ENCODE measurements at regions not wholly inside any gene's neighbourhood (a gene's known extent, or its start where the extent isn't known, plus 50 kb on each side); places are given as distances from the start of the nearest gene placed in this dataset.
"Not testable (repeated sequence)": the region's sequence is repeated elsewhere in the genome, so short reads cannot be mapped to it uniquely, and the experiment has no call there.

GRCh38 chr7:67301667-67302066 lies 305.0 kb downstream of the TYW1 start:
- Histone ChIP-seq H3K4me3 (ENCODE audit: insufficient read depth, low read depth, low read length) (peak overlapping the region; percentile 77), H3K9ac (ENCODE audit: low read length) (peak overlapping the region; percentile 99), H4K20me1 (ENCODE audit: insufficient read depth, low read length) (no peaks in the 10 kb centered on the region), H3K27ac (ENCODE audit: low read depth, low read length) (peak overlapping the region; percentile 98), H3K9me3 (ENCODE audit: insufficient read depth, low read depth, low read length) (no peaks in the 10 kb centered on the region), H3K79me2 (ENCODE audit: insufficient read depth, low read length) (peaks cover 32% of the 10 kb centered on the region), H3K27me3 (ENCODE audit: insufficient read depth, low read length) (no peaks in the 10 kb centered on the region), H3K4me2 (ENCODE audit: low read length) (peak overlapping the region; percentile 97), H3K4me1 (ENCODE audit: insufficient read depth, low read length) (peaks cover 5% of the 10 kb centered on the region), H2AFZ (ENCODE audit: low read depth, low read length) (peak overlapping the region; percentile 97), H3K36me3 (ENCODE audit: insufficient read depth, low read length) (no peaks in the 10 kb centered on the region)
- H3K4me1 Mint-ChIP-seq (ENCODE audit: low read depth, unreplicated experiment), result peaks cover 8% of the 10 kb centered on the region
- no peaks in the 10 kb centered on the region for H3K9me3 Mint-ChIP-seq (ENCODE audit: unreplicated experiment)
- peak overlapping the region; percentile 75 for H3K27ac Mint-ChIP-seq (ENCODE audit: unreplicated experiment)
- TF ChIP-seq CTCF (IDR thresholded peaks at IDR 0.05; ENCODE audit: insufficient read depth, low read depth, low read length) (no peak), EZH2 (IDR thresholded peaks at IDR 0.05; ENCODE audit: insufficient read depth, low read length) (no peak)
- peaks cover 4% of the 10 kb centered on the region for H3K36me3 Mint-ChIP-seq (ENCODE audit: low read depth, unreplicated experiment)
- FAIRE-seq, result no peak
- H3K4me3 Mint-ChIP-seq (ENCODE audit: unreplicated experiment), result peak overlapping the region; percentile 90
- H3K27me3 Mint-ChIP-seq (ENCODE audit: low read depth, unreplicated experiment), result no peaks in the 10 kb centered on the region
- DNase-seq (ENCODE audit: low read depth), result no peak

DNA sequence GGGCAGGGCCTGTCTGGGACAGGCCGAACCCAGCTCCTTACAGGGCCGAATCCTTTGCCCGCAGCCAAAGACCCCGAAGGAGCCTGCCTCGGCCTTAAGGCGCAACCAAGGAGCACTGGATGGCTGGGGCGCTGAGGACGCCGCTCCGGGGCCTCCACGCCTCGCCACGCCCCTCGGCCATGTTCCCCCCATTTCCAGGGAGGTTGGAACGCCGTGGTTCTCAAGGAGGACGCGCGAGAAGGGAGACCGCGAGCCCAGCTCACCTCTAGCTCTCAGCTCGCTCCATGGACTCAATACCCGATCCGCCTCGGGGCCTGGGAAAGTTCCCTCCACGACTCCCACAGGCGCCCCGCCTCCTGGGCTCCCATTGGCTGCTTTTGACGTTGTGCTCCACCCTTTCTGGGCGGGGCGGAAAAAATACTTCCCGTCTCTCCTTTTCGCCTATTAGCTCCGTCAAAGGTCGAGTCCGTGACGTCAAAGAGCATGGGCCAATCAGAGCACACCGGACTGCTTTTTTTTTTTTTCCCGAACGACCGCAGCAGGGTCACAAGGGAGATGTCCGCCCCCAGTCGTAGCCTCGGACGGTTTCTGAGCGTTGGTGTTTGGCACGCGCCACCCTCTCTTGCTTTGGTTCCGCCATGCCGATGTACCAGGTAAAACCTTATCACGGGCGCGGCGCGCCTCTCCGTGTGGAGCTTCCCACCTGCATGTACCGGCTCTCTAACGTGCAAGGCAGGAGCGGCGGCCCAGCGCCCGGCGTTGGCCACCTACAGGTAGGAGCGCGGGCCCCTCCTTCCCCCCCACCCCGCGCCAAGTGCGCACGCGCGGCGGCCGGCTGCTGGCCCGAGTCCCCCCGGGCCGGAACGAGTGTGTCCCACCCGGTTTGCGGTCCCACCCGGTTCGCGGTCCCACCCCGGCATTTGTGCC lies 305.7 kb downstream of the TYW1 start:
- peaks cover 4% of the 10 kb centered on the region for H3K36me3 Mint-ChIP-seq (ENCODE audit: low read depth, unreplicated experiment)

DNA sequence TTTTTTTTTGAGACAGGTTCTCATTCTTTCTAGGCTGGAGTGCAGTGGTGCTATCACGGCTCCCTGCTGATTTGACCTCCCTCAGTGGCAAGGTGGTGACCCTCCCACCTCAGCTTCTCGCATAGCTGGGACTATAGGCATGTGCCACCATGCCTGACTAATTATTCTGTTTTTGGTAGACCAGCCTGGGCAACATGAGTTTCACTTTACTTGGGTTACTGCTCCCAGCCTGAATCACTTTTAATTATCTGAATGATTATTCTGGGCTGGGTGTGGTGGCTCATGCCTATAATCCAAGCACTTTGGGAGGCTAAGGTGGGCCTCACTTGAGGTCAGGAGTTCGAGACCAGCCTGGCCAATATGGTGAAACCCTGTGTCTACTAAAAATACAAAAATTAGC lies 308.2 kb downstream of the TYW1 start:
- not testable (repeated sequence) for H3K4me3 ChIP-seq (ENCODE audit: insufficient read depth, low read depth, low read length); H3K4me1 ChIP-seq (ENCODE audit: insufficient read depth, low read length); H4K20me1 ChIP-seq (ENCODE audit: insufficient read depth, low read length); H2AFZ ChIP-seq (ENCODE audit: low read depth, low read length); H3K9me3 ChIP-seq (ENCODE audit: insufficient read depth, low read depth, low read length); H3K27ac ChIP-seq (ENCODE audit: low read depth, low read length); H3K36me3 Mint-ChIP-seq (ENCODE audit: low read depth, unreplicated experiment); H3K27me3 Mint-ChIP-seq (ENCODE audit: low read depth, unreplicated experiment); H3K9ac ChIP-seq (ENCODE audit: low read length); H3K4me1 Mint-ChIP-seq (ENCODE audit: low read depth, unreplicated experiment); H3K27me3 ChIP-seq (ENCODE audit: insufficient read depth, low read length); H3K4me2 ChIP-seq (ENCODE audit: low read length); H3K27ac Mint-ChIP-seq (ENCODE audit: unreplicated experiment); FAIRE-seq; H3K9me3 Mint-ChIP-seq (ENCODE audit: unreplicated experiment); DNase-seq (ENCODE audit: low read depth)
- H3K79me2 ChIP-seq (ENCODE audit: insufficient read depth, low read length), result peaks cover 38% of the 10 kb centered on the region
- H3K4me3 Mint-ChIP-seq (ENCODE audit: unreplicated experiment), result peak overlapping the region; percentile 67
- H3K36me3 ChIP-seq (ENCODE audit: insufficient read depth, low read length), result peaks cover 16% of the 10 kb centered on the region

More for the DNA sequence above, 305.7 kb downstream of the TYW1 start:
- Histone ChIP-seq H3K4me1 (ENCODE audit: insufficient read depth, low read length) (peaks cover 5% of the 10 kb centered on the region), H3K9ac (ENCODE audit: low read length) (peak overlapping the region; percentile 99), H3K4me3 (ENCODE audit: insufficient read depth, low read depth, low read length) (peak overlapping the region; percentile 77), H3K4me2 (ENCODE audit: low read length) (peak overlapping the region; percentile 97), H3K27me3 (ENCODE audit: insufficient read depth, low read length) (no peaks in the 10 kb centered on the region), H3K36me3 (ENCODE audit: insufficient read depth, low read length) (no peaks in the 10 kb centered on the region), H3K9me3 (ENCODE audit: insufficient read depth, low read depth, low read length) (no peaks in the 10 kb centered on the region), H4K20me1 (ENCODE audit: insufficient read depth, low read length) (peaks cover 2% of the 10 kb centered on the region), H2AFZ (ENCODE audit: low read depth, low read length) (peak overlapping the region; percentile 97), H3K79me2 (ENCODE audit: insufficient read depth, low read length) (peaks cover 33% of the 10 kb centered on the region), H3K27ac (ENCODE audit: low read depth, low read length) (peak overlapping the region; percentile 98)
- TF ChIP-seq CTCF (IDR thresholded peaks at IDR 0.05; ENCODE audit: insufficient read depth, low read depth, low read length), result no peak
- no peak for TF ChIP-seq EZH2 (IDR thresholded peaks at IDR 0.05; ENCODE audit: insufficient read depth, low read length)
- H3K4me3 Mint-ChIP-seq (ENCODE audit: unreplicated experiment), result peak overlapping the region; percentile 90
- peak overlapping the region; percentile 91 for H3K27ac Mint-ChIP-seq (ENCODE audit: unreplicated experiment)
- no peaks in the 10 kb centered on the region for H3K27me3 Mint-ChIP-seq (ENCODE audit: low read depth, unreplicated experiment)
- DNase-seq (ENCODE audit: low read depth), result peak; percentile 97
- FAIRE-seq, result no peak
- no peaks in the 10 kb centered on the region for H3K9me3 Mint-ChIP-seq (ENCODE audit: unreplicated experiment)
- H3K4me1 Mint-ChIP-seq (ENCODE audit: low read depth, unreplicated experiment), result peaks cover 8% of the 10 kb centered on the region

Data from astrocyte (in vitro differentiated cells and primary cell).